Bronchial epithelial cell (primary cell): ENCODE measurements at regions not wholly inside any gene's neighbourhood (a gene's known extent, or its start where the extent isn't known, plus 50 kb on each side); places are given as distances from the start of the nearest gene placed in this dataset.

Experiments used
- DNase-seq: peaks from one replicate; pipeline ENCODE4 v3.0.0-alpha.2; 2010; ENCODE audit warnings: low read depth
- FAIRE-seq: peaks from 2 replicates; lab custom pipeline; 2011; peaks lifted over from hg19 to GRCh38; lab: Jason Lieb, UNC
- H3K27me3 ChIP-seq: 2 replicates; pipeline ENCODE4 v1.5.1; 2011; ENCODE audit warnings: low read length; ENCODE audit not compliant: control insufficient read depth, insufficient read depth
- H3K36me3 ChIP-seq: 2 replicates; pipeline ENCODE4 v1.5.1; 2011; ENCODE audit warnings: low read length; ENCODE audit not compliant: control insufficient read depth, insufficient read depth
- H3K4me3 ChIP-seq: 2 replicates; pipeline ENCODE4 v1.5.1; 2011; ENCODE audit warnings: mild to moderate bottlenecking, low read depth, low read length, control low read depth
- CTCF ChIP-seq: IDR thresholded peaks from 2 replicates; pipeline ENCODE4 v1.5.1; 2011; ENCODE audit warnings: mild to moderate bottlenecking, moderate library complexity, low read length, control low read depth, inconsistent platforms; ENCODE audit not compliant: insufficient read depth, severe bottlenecking

- peaks cover 2% of the 10 kb centered on the region for H3K27me3 ChIP-seq
- no peaks in the 10 kb centered on the region for H3K36me3 ChIP-seq
- no peak overlapping the region for H3K4me3 ChIP-seq
- DNase-seq, result no peak
- no peak for TF ChIP-seq CTCF
- FAIRE-seq, result no peak
Measured at GRCh38 chr17:79165756-79166473, 91.3 kb downstream of the ENGASE start.

GRCh38 chr17:79164913-79165695 lies 90.5 kb downstream of the ENGASE start:
- no peak for TF ChIP-seq CTCF
- Histone ChIP-seq H3K4me3 (no peak overlapping the region), H3K27me3 (peaks cover 2% of the 10 kb centered on the region), H3K36me3 (no peaks in the 10 kb centered on the region)
- FAIRE-seq (no peak), DNase-seq (no peak)

GRCh38 chr17:79164408-79164807 lies 89.8 kb downstream of the ENGASE start:
- no peak for DNase-seq
- FAIRE-seq, result no peak
- H3K4me3 ChIP-seq, result no peak overlapping the region
- H3K36me3 ChIP-seq, result no peaks in the 10 kb centered on the region
- TF ChIP-seq CTCF, result no peak
- H3K27me3 ChIP-seq, result peaks cover 2% of the 10 kb centered on the region

GRCh38 chr17:79163071-79163470 lies 88.4 kb downstream of the ENGASE start:
- H3K36me3 ChIP-seq, result no peaks in the 10 kb centered on the region
- H3K27me3 ChIP-seq, result no peaks in the 10 kb centered on the region
- no peak for TF ChIP-seq CTCF
- FAIRE-seq (no peak), DNase-seq (no peak)
- H3K4me3 ChIP-seq, result no peak overlapping the region

GRCh38 chr17:79162012-79162963 lies 87.7 kb downstream of the ENGASE start:
- no peak for TF ChIP-seq CTCF
- H3K36me3 ChIP-seq, result no peaks in the 10 kb centered on the region
- H3K27me3 ChIP-seq, result no peaks in the 10 kb centered on the region
- no peak for FAIRE-seq
- no peak for DNase-seq
- no peak overlapping the region for H3K4me3 ChIP-seq
